Pancreas (tissue), 10 donors: ENCODE measurements at regions not wholly inside any gene's neighbourhood (a gene's known extent, or its start where the extent isn't known, plus 50 kb on each side); places are given as distances from the start of the nearest gene placed in this dataset.
A peak's percentile ranks its signal among the peaks of the same experiment; 100 is the strongest.

Experiments used
- ATAC-seq, 4 donors: fragments of 200-7000 bp; cut with Tn5 transposase; one replicate each; pipeline versions ENCODE4 v1.8.0 to v1.9.1; 2020; ENCODE audit warnings: mild to moderate bottlenecking in 4 of 4, moderate library complexity in 4 of 4
- DNase-seq, 6 donors: peaks; one replicate each; pipeline ENCODE4 v3.0.0-alpha.2; 2020
- FAIRE-seq: peaks from 2 replicates; lab custom pipeline; 2012; peaks lifted over from hg19 to GRCh38; lab: Jason Lieb, UNC
- H3K27ac ChIP-seq, 4 donors: fragments of 200-600 bp; sonication (generic); 1 replicate in 3 of 4; 2 replicates in 1 of 4; pipeline versions ENCODE4 v1.5.0 to v1.8.0; 2020
- H3K27me3 ChIP-seq, 4 donors: fragments of 200-600 bp; one replicate each; pipeline ENCODE4 v1.8.0; 2021
- H3K36me3 ChIP-seq, 3 donors: fragments of 200-600 bp; sonication (generic) in 1 of 3; one replicate each; pipeline versions ENCODE4 v1.5.0 to v1.8.0; 2020 to 2021
- H3K4me1 ChIP-seq, 3 donors: fragments of 200-600 bp; one replicate each; pipeline ENCODE4 v1.8.0; 2021
- H3K4me3 ChIP-seq, 4 donors: fragments of 200-600 bp; sonication (generic) in 2 of 4; one replicate each; pipeline versions ENCODE4 v1.5.0 to v1.8.0; 2020 to 2021
- H3K9me3 ChIP-seq, 4 donors: fragments of 200-600 bp; one replicate each; pipeline ENCODE4 v1.8.0; 2021
- WGBS, 2 donors: extraction: QIAGEN DNeasy Blood & Tissue Kit; methylation state at CpG; one replicate each; pipeline ENCODE4 v1.1.7; 2013; 5-methylcytosine and 5-hydroxymethylcytosine counted together
- intact Hi-C, 3 donors: fragments of 100-400 bp; cut with DNase I; formaldehyde crosslinking; loops; one replicate each; pipeline versions ENCODE4 v1.11.1 to v1.14.2; 2022
- TF ChIP-seq, protein P1 (sequence below), 4 donors: fragments of 200-600 bp; sonication (generic) in 3 of 4; IDR thresholded peaks; one replicate each; pipeline versions ENCODE4 v1.5.0 to v1.8.0; 2021; ENCODE audit warnings: antibody characterized with exemption in 4 of 4
- donor health status: healthy with polysubstance abuse.
- donor health status: DM: no; HTN: no; CAD: no; lungs with moderate emphysema.
- donor health status: DM: no; HTN: no; CAD: no.
- donor health status: control.
- donor health status: control.
- donor health status: Bipolar disorder and iron deficiency.
- donor health status: DM: yes; HTN: yes; CAD: no.
- donor health status: DM: no; HTN: no; CAD: no.
- donor health status: DM: no; HTN: no; CAD: no.
- donor health status: DM: yes; HTN: yes; CAD: no.

DNA sequence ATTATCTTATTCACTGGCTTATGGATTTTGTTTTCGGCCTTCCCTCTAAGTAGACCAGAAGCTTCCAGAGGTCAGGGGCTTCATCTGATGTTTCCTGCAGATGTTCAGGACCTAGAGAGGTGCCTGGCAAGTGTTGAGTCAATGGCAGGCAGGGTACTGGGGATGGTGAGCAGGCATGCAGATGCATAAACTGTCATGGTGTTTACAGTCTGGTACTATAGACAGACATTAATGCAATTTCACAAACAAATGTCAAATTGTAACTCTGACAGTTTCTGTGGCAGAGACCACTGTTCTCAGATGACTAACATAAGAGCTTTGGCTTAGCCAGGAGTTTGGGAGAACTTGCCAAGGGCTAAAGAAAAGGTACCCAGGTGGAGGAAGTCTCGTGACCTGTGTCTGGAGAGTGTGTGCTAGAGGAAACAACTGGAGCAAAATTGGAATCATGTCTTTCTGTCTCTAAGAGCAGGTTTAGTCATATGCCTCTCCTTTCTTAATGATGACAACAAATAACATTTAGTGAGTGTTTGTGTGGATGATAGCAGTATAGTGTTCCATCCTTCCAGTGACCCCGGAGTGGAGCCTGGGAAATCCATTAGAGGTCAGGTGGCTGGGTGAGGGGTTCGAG is 53.7 kb upstream of the TRAK1 start:
- no peaks in the 10 kb centered on the region for H3K27me3 ChIP-seq
- no peaks in the 10 kb centered on the region for H3K9me3 ChIP-seq
- FAIRE-seq, result no peak
- TF ChIP-seq, protein P1, sequence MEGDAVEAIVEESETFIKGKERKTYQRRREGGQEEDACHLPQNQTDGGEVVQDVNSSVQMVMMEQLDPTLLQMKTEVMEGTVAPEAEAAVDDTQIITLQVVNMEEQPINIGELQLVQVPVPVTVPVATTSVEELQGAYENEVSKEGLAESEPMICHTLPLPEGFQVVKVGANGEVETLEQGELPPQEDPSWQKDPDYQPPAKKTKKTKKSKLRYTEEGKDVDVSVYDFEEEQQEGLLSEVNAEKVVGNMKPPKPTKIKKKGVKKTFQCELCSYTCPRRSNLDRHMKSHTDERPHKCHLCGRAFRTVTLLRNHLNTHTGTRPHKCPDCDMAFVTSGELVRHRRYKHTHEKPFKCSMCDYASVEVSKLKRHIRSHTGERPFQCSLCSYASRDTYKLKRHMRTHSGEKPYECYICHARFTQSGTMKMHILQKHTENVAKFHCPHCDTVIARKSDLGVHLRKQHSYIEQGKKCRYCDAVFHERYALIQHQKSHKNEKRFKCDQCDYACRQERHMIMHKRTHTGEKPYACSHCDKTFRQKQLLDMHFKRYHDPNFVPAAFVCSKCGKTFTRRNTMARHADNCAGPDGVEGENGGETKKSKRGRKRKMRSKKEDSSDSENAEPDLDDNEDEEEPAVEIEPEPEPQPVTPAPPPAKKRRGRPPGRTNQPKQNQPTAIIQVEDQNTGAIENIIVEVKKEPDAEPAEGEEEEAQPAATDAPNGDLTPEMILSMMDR (IDR thresholded peaks at IDR 0.05), result no peak
- peaks cover 0 to 12% (median 5%) of the 10 kb centered on the region in 3 donors for H3K4me1 ChIP-seq
- no peaks in the 10 kb centered on the region for H3K36me3 ChIP-seq
- WGBS, 2 donors, result 83 to 85% methylated on average over 4 of the region's 4 CpGs
- H3K27ac ChIP-seq, result peak overlapping the region in 1 of 4 donors; percentile 29
- intact Hi-C loops, result loop anchor here in 1 of 3 donors (10.0 kb wide), 1 partner anchor 57 kb away; the partner anchor contains the start of gene TRAK1
- H3K4me3 ChIP-seq, result no peak overlapping the region
- DNase-seq, result no peak
- ATAC-seq, result no peak

DNA sequence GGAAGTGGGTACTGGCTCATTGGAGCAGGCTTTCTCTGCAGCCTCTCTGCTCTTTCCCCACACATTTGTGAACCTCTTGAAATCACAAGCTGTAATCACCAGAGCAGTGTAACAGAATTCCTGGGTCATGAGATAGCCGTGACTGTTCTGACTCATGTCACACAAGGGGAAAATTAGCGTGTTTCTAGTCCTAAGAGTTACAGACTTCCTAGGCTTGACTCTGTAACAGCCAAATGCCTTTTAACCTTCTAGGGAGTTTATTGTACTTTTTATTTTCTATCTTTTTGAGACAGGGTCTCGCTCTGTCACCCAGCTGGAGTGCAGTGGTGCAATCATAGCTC is 54.7 kb upstream of the TRAK1 start:
- no peaks in the 10 kb centered on the region for H3K9me3 ChIP-seq
- WGBS, 2 donors, result 64 to 66% methylated on average over 3 of the region's 3 CpGs
- no peaks in the 10 kb centered on the region for H3K36me3 ChIP-seq
- TF ChIP-seq, protein P1 (IDR thresholded peaks at IDR 0.05), result no peak
- H3K27me3 ChIP-seq, result no peaks in the 10 kb centered on the region
- peaks cover 0 to 12% (median 5%) of the 10 kb centered on the region in 3 donors for H3K4me1 ChIP-seq
- DNase-seq, result no peak
- H3K27ac ChIP-seq, result peak overlapping the region in 2 of 4 donors; percentile 8 to 55
- no peak overlapping the region for H3K4me3 ChIP-seq
- ATAC-seq, result peak; percentile 69 to 84 (median 77)
- FAIRE-seq, result no peak
- intact Hi-C loops, result loop anchor here in 1 of 3 donors (10.0 kb wide), 1 partner anchor 58 kb away; the partner anchor contains the start of gene TRAK1

DNA sequence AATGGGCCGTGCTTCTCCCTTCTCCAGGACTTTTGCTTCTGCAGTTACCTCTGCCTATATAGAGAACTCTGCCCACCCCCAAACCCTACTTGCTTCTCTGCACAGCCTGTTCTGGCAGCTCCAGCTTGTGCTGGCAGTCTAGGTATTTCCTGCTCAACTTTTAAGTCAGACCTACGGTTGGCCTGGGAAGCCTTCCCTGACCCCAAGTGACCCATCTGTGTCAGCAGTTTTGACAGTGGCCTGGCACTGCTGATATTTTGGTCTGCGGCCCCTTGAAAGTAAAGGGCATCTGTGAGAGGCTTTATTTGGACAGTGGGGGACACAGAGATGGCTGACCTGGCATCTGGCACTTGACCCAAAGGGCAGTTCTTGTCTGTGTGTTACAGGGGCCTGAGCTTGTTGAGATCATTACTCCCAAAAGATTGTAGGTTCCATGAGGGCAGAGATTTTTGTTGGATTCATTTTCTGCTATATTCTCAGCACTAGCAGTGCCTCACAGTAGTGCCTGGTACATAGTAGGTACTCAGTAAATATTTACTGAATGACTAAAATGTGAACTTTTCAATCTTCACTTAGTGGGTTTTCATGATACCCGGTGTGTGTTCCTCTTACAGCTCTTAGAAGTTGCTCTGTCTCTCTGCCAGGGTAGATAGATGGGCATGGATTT is 55.2 kb upstream of the TRAK1 start:
- no peaks in the 10 kb centered on the region for H3K36me3 ChIP-seq
- DNase-seq (no peak), ATAC-seq (peak in 2 of 4 donors; percentile 34 to 41), FAIRE-seq (no peak)
- 58 to 59% methylated on average over 4 of the region's 4 CpGs for WGBS, 2 donors
- H3K9me3 ChIP-seq, result no peaks in the 10 kb centered on the region
- TF ChIP-seq, protein P1 (IDR thresholded peaks at IDR 0.05), result no peak
- no peak overlapping the region for H3K4me3 ChIP-seq
- intact Hi-C loops, result loop anchor here in 1 of 3 donors (10.0 kb wide), 1 partner anchor 59 kb away; the partner anchor contains the start of gene TRAK1
- H3K4me1 ChIP-seq, result peaks cover 0 to 12% (median 5%) of the 10 kb centered on the region in 3 donors
- H3K27me3 ChIP-seq, result no peaks in the 10 kb centered on the region
- H3K27ac ChIP-seq, result peak overlapping the region in 2 of 4 donors; percentile 8 to 55

DNA sequence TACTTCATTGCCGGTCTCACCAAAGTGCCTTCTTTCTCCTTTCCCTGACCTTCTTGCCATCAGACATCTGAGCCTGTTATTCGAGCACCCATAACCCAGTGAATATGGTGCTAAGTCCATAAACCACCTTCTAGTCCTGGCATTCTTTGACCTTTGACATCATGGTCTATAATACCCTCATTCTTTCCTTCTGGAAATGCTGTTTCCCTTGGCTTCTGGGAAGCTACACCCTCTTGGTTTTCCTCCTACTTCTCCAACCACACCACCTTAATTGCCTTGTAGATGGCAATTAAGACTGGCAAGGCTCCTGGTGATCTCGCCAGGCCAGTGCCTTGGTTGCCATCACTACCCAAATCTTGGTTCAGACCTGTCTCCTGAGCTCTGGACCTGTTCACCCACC is 56.1 kb upstream of the TRAK1 start:
- H3K4me3 ChIP-seq, result no peak overlapping the region
- ATAC-seq (no peak), DNase-seq (no peak), FAIRE-seq (no peak)
- peaks cover 0 to 12% (median 5%) of the 10 kb centered on the region in 3 donors for H3K4me1 ChIP-seq
- TF ChIP-seq, protein P1 (IDR thresholded peaks at IDR 0.05), result no peak
- H3K27ac ChIP-seq, result peak overlapping the region in 1 of 4 donors; percentile 55
- WGBS, 2 donors, result 95 to 99% methylated on average over 3 of the region's 3 CpGs
- H3K36me3 ChIP-seq, result no peaks in the 10 kb centered on the region
- intact Hi-C loops, result loop anchor here in 1 of 3 donors (10.0 kb wide), 1 partner anchor 60 kb away; the partner anchor contains the start of gene TRAK1
- H3K9me3 ChIP-seq, result no peaks in the 10 kb centered on the region
- H3K27me3 ChIP-seq, result no peaks in the 10 kb centered on the region
